Ascending aorta (tissue), 2 donors: ENCODE measurements at regions not wholly inside any gene's neighbourhood (a gene's known extent, or its start where the extent isn't known, plus 50 kb on each side); places are given as distances from the start of the nearest gene placed in this dataset.

ENCODE experiments used
- DNase-seq, 2 donors: peaks; one replicate each; pipeline ENCODE4 v3.0.0-alpha.2; 2019; ENCODE audit warnings: low spot score in 2 of 2
- H3K27ac ChIP-seq, 2 donors: fragments of 200-600 bp; sonication (generic); one replicate each; pipeline ENCODE4 v1.5.1; 2016 to 2017; ENCODE audit warnings: mild to moderate bottlenecking in 1 of 2
- H3K27me3 ChIP-seq: fragments of 200-600 bp; sonication (generic); one replicate; pipeline ENCODE4 v1.5.1; 2017
- H3K36me3 ChIP-seq, 2 donors: fragments of 200-600 bp; sonication (generic); one replicate each; pipeline ENCODE4 v1.5.1; 2016
- H3K4me1 ChIP-seq, 2 donors: fragments of 200-600 bp; sonication (generic); one replicate each; pipeline ENCODE4 v1.5.1; 2016 to 2017; ENCODE audit warnings: mild to moderate bottlenecking in 1 of 2
- H3K4me3 ChIP-seq, 2 donors: fragments of 200-600 bp; sonication (generic); one replicate each; pipeline ENCODE4 v1.5.1; 2016 to 2017; ENCODE audit warnings: mild to moderate bottlenecking in 1 of 2
- H3K9me3 ChIP-seq, 2 donors: fragments of 200-600 bp; sonication (generic); one replicate each; pipeline ENCODE4 v1.5.1; 2016
- CTCF ChIP-seq, 3 experiments: fragments of 200-600 bp in 2 of 3; fragments of 450-650 bp in 1 of 3; sonication (generic) in 2 of 3; IDR thresholded peaks; one replicate each; pipeline ENCODE4 v1.5.1; 2016 to 2019; ENCODE audit warnings: antibody characterized with exemption in 3 of 3, mild to moderate bottlenecking in 1 of 3, moderate library complexity in 1 of 3
- intact Hi-C: fragments of 100-400 bp; cut with DNase I; formaldehyde crosslinking; loops from one replicate; pipeline ENCODE4 v1.15.1; 2023

DNA sequence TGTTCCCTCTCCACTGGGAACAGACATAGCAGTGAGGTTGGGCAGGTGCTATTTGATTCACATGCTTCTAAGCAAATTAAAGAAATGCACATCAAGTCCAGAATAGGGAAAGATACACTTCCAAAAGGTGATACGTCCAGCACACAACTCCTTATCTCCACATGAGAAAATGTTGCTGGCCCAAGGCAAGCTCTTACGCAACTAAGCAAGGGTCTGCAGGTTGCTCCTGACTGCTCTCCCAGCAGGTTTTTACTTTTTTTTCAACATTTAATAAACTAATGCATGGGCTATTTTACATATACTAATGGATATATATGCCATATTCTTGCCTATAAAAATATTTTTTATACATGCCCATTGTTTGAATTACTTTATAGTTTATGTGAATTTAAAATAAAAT is 818.5 kb upstream of the ROBO1 start:
- Histone ChIP-seq H3K4me3 (no peak overlapping the region), H3K9me3 (no peaks in the 10 kb centered on the region), H3K27me3 (no peaks in the 10 kb centered on the region), H3K4me1 (no peaks in the 10 kb centered on the region), H3K27ac (no peak overlapping the region), H3K36me3 (no peaks in the 10 kb centered on the region)
- DNase-seq: no peak
- TF ChIP-seq CTCF (IDR thresholded peaks at IDR 0.05): no peak
- intact Hi-C loops: no loop called here

DNA sequence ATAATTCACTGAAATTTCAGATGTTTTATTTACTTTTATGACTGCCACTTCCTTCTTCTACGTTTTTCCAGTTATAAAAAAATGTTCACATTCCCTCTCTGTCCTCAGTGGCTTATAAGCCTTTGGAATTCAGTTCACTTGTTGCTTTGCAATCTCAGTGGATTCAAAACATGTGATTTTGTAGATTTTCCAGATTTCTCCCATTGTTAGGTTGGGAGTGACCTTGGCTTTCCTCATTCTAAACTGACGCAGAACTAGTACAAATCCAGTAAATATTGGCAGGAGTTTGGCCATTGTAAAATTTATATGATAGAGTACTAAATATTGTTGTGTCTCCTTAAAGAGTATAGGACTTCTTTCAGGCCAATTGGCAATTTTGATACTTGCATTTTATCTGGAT is 812.3 kb upstream of the ROBO1 start:
- DNase-seq: no peak
- H3K36me3 ChIP-seq: no peaks in the 10 kb centered on the region
- no peak overlapping the region for H3K27ac ChIP-seq
- no peaks in the 10 kb centered on the region for H3K9me3 ChIP-seq
- H3K27me3 ChIP-seq: no peaks in the 10 kb centered on the region
- intact Hi-C loops: no loop called here
- TF ChIP-seq CTCF (IDR thresholded peaks at IDR 0.05): no peak
- no peaks in the 10 kb centered on the region for H3K4me1 ChIP-seq
- no peak overlapping the region for H3K4me3 ChIP-seq

DNA sequence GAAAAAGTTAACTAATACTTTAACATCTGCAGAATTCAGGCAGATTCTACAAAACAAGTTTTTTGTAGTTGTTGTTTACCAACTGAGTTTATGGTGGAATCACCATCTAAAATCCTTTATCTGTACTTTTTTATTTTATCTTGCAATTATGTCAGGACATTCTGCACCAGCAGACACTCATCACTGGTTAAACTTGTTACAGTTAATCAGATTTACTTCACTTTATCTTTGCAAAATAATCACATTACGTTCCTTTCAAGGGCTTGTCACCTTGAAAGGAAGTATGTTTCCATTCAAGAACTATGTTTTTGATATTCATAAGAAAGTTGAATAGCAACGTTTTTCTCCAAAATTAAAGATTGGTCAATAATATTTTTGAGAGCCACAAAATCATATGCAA is 796.6 kb upstream of the ROBO1 start:
- Histone ChIP-seq H3K4me3 (no peak overlapping the region), H3K27ac (no peak overlapping the region), H3K9me3 (no peaks in the 10 kb centered on the region), H3K4me1 (no peaks in the 10 kb centered on the region), H3K36me3 (no peaks in the 10 kb centered on the region), H3K27me3 (no peaks in the 10 kb centered on the region)
- intact Hi-C loops: no loop called here
- TF ChIP-seq CTCF (IDR thresholded peaks at IDR 0.05): no peak
- DNase-seq: no peak

DNA sequence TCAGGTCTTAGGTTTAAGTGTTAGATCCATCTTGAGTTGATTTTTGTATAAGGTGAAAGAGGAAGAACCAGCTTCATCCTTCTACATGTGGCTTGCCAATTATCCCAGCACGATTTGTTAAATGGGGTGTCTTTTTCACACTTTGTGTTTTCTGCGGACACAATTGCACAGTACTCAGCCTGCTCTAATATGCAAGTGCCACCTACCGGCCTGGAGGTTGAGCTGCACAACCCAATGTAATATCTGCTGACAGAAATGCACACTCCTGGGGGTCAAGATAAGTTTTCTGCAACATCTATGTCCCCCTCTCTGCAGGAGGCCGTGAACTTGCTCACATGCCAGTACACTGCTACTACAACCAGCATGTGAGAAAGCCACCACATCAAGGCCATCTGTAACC is 791.9 kb upstream of the ROBO1 start:
- intact Hi-C loops: no loop called here
- Histone ChIP-seq H3K27ac (no peak overlapping the region), H3K27me3 (no peaks in the 10 kb centered on the region), H3K4me1 (no peaks in the 10 kb centered on the region), H3K9me3 (no peaks in the 10 kb centered on the region), H3K4me3 (no peak overlapping the region), H3K36me3 (no peaks in the 10 kb centered on the region)
- DNase-seq: no peak
- no peak for TF ChIP-seq CTCF (IDR thresholded peaks at IDR 0.05)

DNA sequence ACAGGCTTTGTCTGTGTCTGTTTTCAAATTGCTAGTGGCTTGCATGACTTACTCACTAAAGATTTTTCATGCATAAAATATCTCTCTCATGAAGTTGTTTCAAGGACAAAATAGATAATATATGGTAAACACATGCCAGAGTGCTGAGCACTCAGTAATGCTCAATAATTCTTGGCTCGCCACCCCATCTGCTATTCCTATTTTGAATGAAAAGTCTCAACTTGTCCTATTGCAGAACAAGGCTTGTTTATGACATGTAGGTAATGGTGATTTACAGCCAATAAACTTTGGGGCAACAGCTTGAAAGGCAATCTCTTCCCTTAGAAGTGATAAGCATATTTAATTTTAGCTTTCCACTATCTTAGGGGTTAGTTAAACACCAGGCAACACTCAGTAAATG is 789.0 kb upstream of the ROBO1 start:
- no peak for DNase-seq
- no peaks in the 10 kb centered on the region for H3K27me3 ChIP-seq
- H3K9me3 ChIP-seq: no peaks in the 10 kb centered on the region
- intact Hi-C loops: no loop called here
- H3K4me3 ChIP-seq: no peak overlapping the region
- no peaks in the 10 kb centered on the region for H3K4me1 ChIP-seq
- TF ChIP-seq CTCF (IDR thresholded peaks at IDR 0.05): no peak
- H3K27ac ChIP-seq: no peak overlapping the region
- no peaks in the 10 kb centered on the region for H3K36me3 ChIP-seq

- intact Hi-C loops: no loop called here
- no peak overlapping the region for H3K4me3 ChIP-seq
- H3K9me3 ChIP-seq: no peaks in the 10 kb centered on the region
- no peak for TF ChIP-seq CTCF (IDR thresholded peaks at IDR 0.05)
- no peaks in the 10 kb centered on the region for H3K27me3 ChIP-seq
- H3K36me3 ChIP-seq: no peaks in the 10 kb centered on the region
- no peaks in the 10 kb centered on the region for H3K4me1 ChIP-seq
- DNase-seq: no peak
- no peak overlapping the region for H3K27ac ChIP-seq
These were observed 786.5 kb upstream of the ROBO1 start for GRCh38 chr3:80554304-80554703.
